Cortex of kidney (tissue), 1 donor: ENCODE measurements at regions not wholly inside any gene's neighbourhood (a gene's known extent, or its start where the extent isn't known, plus 50 kb on each side); places are given as distances from the start of the nearest gene placed in this dataset.

Experiments used
- DNase-seq: peaks from one replicate; lab custom pipeline; 2025; lab: John Stamatoyannopoulos, UW

DNA sequence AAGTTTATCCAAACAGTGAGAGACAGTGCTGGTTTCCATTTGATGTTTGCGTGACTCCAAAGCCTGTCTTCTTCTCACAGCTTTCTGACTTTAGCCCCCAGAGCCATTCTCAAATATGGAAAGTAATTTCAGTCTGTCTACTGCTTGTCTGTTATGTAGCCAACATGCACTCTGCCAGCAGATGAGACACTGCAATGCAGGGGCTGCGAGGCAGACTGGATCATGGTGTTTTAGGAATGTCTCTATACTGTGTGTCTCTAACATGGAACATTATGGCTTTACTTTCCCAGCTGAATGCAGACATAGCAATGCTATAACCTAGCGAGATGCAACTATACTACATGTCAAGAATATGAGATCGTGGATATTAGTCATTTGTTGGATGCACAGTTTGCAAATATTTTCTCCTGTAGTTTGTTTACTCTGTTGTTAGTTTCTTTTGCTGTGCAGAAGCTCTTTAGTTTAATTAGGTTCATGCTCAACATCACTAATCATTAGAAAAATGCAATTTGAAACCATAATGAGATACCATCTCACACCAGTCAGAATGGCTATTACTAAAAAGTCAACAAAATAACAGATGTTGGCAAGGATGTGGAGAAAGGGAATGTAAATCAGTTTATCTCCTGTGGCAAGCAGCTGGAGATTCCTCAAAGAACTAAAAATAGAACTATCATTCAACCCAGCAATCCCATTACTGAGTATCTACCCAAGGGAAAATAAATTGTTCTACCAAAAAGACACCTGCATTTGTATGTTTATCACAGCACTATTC is 235.8 kb upstream of the TMTC1 start:
- DNase-seq = no peak

DNA sequence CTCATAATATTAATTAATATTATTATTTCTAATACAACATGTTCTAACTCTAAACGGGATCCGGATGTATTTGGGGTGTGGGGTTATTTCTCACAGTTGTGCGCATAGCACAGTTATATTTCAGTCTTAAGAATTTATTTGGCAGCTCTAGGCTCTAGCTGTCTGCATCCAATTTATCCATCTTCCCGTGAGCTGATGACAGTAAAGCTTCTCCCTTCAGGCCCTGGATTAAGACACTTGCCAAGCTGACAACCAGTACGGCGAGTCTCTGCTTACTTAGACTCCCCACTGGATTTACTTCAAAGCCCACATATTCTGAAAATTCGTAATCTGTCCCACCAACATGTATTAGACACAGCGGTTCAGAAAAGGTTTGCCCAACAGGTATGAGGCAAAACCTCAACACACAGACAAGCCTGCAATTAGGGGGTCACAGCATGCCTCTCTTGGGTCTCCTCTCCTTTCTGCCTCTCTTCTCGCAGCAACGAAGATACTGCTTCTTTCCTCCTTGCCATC is 232.9 kb upstream of the TMTC1 start:
- no peak for DNase-seq

DNA sequence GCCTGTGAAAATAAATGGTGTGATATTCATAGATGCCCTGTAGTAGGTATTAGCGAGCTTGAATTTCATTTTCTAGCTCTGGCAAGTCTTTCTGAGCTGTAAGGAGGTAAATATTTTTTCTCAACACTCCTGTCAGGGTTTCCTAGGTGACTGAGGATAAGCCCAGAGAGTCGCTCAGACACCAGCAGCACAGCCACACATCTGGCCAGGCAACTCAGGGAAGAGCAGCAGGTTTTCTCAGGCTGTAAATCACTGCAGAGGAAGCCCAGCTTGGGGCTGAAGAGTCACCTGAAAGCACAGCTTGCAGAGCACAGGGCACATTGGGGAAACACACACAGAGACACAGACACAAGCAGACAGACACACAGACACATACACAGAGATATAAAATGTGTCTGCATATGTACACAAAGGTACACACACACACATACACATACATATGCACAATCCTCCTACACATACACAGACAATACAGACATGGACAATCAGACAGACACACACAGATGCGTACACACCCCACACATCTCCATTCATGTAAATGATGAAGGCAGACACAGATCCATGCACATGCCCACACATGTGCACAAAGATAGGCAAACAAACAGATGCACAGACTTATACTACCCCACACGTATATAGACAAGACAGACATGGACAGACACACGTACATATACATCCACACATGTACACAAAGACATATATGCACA is 232.0 kb upstream of the TMTC1 start:
- DNase-seq = no peak

DNA sequence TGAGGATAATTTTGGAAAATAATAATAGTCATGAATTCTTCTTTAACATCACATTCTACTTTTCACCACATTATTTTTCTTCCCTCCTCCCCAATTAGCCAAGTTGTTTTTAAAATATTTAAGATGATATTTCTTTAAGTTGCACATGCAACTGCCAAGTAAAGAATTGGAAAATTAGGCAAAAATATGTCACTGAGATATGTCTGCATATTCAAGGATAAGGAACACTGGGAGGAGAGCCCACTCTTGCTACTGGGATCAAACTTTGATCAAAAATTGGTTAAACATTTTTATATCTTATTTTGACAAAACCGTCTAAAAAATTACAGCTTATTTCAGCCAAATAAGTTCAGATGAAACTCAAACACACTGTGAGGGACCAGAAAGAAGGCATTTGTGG is 231.2 kb upstream of the TMTC1 start:
- DNase-seq = no peak

- no peak for DNase-seq
Observed at GRCh38 chr12:30012816-30013450, 229.2 kb upstream of the TMTC1 start.

DNA sequence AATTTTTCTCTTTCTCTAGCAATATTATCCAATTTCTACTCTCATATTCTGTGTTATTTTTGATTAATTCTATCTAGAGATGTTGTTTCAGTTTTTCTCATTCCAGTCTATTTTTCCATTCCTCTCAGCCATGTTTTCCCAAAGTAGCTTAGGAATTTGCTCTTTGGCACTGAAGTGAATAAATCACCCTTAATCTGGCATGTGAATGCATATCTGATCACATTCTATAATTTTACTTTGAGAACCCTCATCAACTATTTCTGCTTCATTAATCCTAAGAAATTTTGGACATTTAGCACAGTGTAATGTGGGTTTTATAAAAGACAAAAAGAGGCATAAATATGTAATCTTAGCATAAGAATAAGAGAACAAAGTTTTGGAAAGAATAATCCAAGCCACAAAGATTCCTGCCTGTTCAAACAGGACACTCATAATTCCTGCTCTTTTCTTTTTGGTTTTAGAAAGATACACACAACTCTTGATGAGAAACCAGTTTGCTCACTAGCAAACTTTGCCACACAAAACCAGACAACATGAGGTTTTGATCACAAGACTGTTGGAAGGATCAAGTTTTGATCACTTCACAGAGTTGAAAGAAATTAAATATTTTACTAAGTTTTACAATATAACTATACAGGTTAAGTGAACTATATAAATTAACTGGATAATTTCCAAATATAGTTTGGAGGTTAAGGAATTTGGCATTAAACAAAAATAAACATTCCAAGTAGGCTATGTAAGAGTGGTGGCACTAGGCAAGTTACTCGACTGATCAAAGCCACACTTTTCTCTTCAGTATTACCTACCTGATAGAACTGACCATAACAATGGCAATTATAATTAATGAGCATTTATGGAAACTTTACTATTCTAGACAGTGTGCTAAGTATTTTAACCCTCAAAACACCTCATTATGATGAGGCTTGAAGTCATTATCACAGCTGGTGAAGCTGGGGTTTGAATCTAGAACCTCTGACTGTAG is 226.6 kb upstream of the TMTC1 start:
- DNase-seq = no peak

GRCh38 chr12:30006021-30006420 is 222.3 kb upstream of the TMTC1 start:
- no peak for DNase-seq

DNA sequence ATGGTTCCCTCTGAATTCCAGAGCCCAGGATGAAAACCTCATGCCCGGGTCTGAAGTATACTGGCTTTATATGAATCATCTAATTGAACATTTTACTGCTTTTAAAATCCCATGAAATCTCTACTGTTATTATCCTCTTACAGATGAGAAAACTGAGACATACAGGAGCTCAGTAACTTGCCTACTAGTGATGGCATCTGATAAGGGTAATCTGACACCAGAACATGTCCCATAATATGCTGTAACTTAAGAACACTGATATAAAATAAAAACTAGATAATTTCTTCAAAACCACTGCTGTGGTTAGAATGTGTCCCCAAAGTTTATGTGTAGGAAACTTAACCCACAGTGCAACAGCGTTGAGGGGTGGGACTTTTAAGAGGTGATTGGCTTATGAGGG is 219.6 kb upstream of the TMTC1 start:
- no peak for DNase-seq

GRCh38 chr12:30002677-30003076 is 218.9 kb upstream of the TMTC1 start:
- no peak for DNase-seq

DNA sequence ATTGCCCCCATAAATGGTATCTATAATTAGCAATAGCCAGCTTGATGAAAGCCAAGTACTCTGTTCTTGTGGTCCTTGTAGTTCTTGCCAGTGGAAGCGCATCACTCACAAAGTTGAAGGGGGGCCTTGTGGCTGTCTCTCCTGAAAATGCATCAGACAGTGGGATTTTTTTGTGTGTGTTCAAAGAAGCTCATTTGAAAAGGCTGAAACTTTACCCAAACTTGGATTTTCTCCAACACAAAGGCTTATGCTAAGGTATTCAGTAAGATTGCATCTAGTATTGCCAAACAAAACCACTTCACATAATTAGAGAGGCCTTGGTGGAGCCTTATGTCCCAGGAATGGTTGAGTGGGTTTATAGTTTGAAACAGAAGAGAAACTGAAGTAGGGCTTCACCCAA is 216.7 kb upstream of the TMTC1 start:
- DNase-seq = no peak

DNA sequence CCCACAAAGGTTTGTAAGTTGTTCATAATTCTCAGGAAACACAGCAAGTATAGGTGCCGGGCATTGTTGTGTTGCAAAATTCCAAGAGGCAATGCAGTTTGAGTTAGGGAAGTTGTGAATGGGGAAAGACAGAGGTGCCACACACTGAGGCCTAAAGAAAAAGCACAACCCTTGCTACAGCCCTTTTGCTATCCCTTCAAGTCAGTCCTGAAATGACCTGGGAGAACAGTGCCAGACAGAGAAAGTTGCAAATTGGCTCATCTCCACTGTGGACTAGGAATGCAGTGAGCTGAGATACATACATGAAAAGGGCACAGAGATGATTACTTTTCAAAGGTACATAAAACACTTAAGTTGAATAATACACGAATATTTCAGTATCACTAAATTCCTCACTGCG is 213.3 kb upstream of the TMTC1 start:
- no peak for DNase-seq

GRCh38 chr12:29992366-29992765 is 208.6 kb upstream of the TMTC1 start:
- no peak for DNase-seq

DNA sequence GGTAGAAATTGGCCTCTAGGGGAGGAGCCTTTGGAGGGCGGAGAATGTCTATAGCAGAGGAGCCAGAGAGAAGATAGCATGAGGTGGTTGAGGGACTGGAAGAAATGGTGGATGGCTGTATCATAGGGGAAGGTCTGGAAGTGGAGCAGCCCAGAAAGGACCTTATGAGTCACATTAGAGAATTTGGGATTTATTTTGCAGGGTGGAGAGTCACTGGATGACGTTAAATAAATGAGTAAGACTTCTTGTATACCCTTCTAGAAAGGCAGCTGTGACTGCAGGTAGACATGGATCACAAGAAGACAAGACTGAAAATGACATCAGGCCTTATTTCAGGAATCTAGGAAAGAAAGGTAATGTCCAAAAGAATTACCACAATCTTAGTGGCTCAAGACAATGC is 208.2 kb upstream of the TMTC1 start:
- DNase-seq = no peak

DNA sequence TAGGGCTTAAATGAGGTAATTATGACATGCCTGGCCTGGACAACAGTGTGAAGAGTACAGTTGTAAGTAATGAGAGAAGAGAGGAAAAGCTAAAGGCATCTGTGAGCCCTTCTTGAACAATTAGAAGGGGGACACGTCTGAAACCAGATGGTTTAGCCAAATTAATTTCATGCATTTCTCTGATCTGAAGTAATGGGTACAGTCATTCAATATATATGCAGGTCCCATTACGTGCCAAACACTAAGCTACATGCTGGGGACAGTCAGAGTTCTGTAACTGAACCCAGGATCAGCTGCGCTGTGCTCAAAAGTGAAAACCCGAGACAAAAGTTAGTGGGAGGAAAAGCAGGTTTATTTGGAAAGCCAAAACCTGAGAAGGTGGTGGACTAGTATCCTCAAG is 207.2 kb upstream of the TMTC1 start:
- DNase-seq = no peak

DNA sequence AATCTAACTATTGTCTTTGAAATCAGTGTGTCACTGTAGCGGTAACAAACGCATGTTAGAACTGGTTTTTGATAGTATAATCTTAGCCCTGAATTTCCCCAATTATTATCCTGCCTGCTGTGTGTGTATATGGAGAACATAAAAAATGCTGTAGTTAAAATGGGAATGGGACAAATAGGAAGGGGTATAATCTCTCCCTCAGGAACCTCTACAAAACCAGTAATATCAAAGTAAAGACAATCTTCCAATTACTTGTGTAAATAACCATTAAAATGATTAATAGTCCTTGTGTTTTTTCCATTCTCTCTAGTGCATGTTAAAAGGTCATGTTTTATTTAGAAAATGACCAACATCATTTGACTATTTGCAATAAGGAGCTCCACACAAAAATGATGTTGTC is 200.1 kb upstream of the TMTC1 start:
- no peak for DNase-seq

- DNase-seq = no peak
Observed at GRCh38 chr12:29980304-29980703, 196.6 kb upstream of the TMTC1 start.

GRCh38 chr12:29971446-29971845 is 187.7 kb upstream of the TMTC1 start:
- no peak for DNase-seq

DNA sequence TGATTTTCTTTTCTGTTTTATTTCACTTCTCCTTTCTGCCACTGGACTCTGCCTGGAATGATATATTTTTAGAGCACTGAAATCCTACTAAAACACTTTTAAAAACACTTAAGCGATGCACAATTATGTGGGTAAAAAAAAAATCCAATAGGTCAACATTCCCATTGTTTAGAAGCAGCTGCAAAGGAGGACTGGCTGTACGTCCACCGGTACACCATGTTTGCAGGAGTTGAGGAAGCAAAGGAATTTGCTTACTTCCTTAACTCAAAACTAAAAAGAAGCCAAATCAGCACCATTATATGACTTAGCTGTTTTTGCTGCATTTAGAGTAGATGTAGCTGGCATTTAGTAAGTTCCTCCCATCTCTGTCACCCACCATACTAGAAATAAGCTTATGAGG is 186.8 kb upstream of the TMTC1 start:
- no peak for DNase-seq

DNA sequence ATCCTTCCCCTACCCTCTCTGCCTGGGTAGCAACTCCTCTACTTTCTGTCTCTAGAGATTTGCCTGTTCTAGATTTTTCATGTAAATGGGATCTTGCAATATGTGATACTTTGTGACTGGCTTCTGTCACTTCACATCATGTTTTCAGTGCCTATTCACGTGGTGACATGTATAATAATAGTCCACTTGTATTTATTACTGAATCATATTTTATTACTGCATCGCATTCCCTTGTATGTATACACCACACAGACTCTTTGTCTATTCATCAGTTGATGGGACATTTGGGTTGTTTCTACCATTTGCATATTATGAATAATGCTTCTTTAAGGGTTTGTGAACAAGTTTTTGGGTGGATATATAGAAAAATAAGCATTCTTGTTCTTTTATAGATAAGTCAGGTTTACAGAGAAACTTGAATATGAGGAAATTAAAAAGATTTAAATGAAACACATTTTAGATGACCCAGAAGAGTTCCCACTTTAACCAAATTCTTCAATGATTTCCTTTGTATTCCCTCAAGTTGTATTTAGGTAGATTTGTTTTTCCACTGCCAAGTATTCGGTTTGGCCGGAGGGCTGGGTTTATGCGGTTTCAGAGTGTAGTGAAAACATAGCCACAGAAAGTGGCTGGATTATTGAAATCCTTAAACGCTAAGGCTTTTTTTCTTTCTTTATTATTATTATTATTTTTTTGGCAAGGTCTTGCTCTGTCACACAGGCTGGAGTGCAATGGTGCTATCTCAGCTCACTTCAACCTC is 178.7 kb upstream of the TMTC1 start:
- DNase-seq = no peak

GRCh38 chr12:29961231-29961630 is 177.5 kb upstream of the TMTC1 start:
- DNase-seq = no peak

GRCh38 chr12:29960122-29960521 is 176.4 kb upstream of the TMTC1 start:
- no peak for DNase-seq
